ENCODE measurements at regions not wholly inside any gene's neighbourhood (a gene's known extent, or its start where the extent isn't known, plus 50 kb on each side); places are given as distances from the start of the nearest gene placed in this dataset.

DNA sequence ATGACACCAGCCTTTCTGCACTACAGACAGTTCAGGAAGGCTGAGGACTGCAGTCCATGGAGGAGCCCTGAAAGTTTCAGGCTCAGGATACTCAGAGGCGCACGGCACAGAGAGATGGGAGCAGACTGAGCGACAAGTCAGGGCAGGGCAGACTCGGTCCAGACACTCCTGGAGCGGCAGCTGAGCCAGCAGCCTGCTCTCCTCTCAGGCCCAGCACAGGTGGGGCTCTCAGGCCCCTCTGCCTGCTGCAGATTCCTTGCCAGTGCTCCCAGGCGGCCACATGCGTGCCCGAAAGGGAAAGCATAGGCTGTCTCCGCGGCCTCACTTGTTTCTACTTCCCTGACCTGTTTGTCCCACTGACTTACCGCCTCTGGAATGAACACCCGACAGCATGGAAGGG, 228.3 kb downstream of the IRX2 start:
- no peak for DNase-seq (ENCODE audit: low read depth, low spot score)
- CTCF ChIA-PET, result no interaction called here
- H3K9me1 ChIP-seq (replicated peaks; ENCODE audit: control insufficient read depth, extremely low read depth, insufficient read depth, low read length), result no peaks in the 10 kb centered on the region
- no peaks in the 10 kb centered on the region for H3K27me3 ChIP-seq (ENCODE audit: control insufficient read depth in 2 of 2, insufficient read depth in 2 of 2, low read length in 2 of 2)
- no peaks in the 10 kb centered on the region for H3K4me1 ChIP-seq (ENCODE audit: control insufficient read depth, extremely low read depth, insufficient read depth, low read length)
- peaks cover 12% of the 10 kb centered on the region for H3K9me3 ChIP-seq (replicated peaks; ENCODE audit: control insufficient read depth, insufficient read depth, low read length)
- H3K4me3 ChIP-seq (replicated peaks in 1 of 3; ENCODE audit: insufficient read depth in 1 of 3, low read depth in 1 of 3, low read length in 3 of 3), result no peak overlapping the region
- no TSS peak for BruUV-seq (replicated peaks)
- H3K27ac ChIP-seq (ENCODE audit: insufficient read depth, low read depth, low read length), result no peak overlapping the region
- FAIRE-seq, result no peak
- dilution Hi-C loops (cut with MboI; ENCODE audit: extremely low pct_ligation_motif_present, low sequenced_read_pairs), result no loop called here
- no peaks in the 10 kb centered on the region for H3K36me3 ChIP-seq (ENCODE audit: control insufficient read depth in 2 of 2, extremely low read depth in 1 of 2, insufficient read depth in 2 of 2, low read length in 2 of 2)
- H2AFZ ChIP-seq (ENCODE audit: low read depth, low read length), result no peak overlapping the region
- TF ChIP-seq FOS (IDR thresholded peaks at IDR 0.05; ENCODE audit: borderline replicate concordance, insufficient read depth, low read length) (no peak), MYC (IDR thresholded peaks at IDR 0.05; ENCODE audit: low read depth, low read length) (no peak), EZH2 (IDR thresholded peaks at IDR 0.05; ENCODE audit: borderline replicate concordance, low read depth, low read length, severe bottlenecking) (no peak), GATA2 (IDR thresholded peaks at IDR 0.05; ENCODE audit: insufficient read depth, insufficient read length, low read depth, low read length) (no peak), MAX (IDR thresholded peaks at IDR 0.05; ENCODE audit: insufficient read depth, insufficient read length) (no peak), CTCF (IDR thresholded peaks at IDR 0.05; ENCODE audit: extremely low read depth in 1 of 2, insufficient read depth in 1 of 2, low read depth in 1 of 2, low read length in 2 of 2) (no peak), POLR2AphosphoS5 (IDR thresholded peaks at IDR 0.05; ENCODE audit: insufficient read depth, low read depth, low read length) (no peak), JUN (IDR thresholded peaks at IDR 0.05; ENCODE audit: borderline replicate concordance, insufficient read depth, insufficient read length, low read depth) (no peak), POLR2A (IDR thresholded peaks at IDR 0.05; ENCODE audit: low read depth, low read length) (no peak)
- H3K9ac ChIP-seq (replicated peaks; ENCODE audit: extremely low read depth, insufficient read depth, low read length), result no peak overlapping the region
- no peak overlapping the region for H3K4me2 ChIP-seq (ENCODE audit: insufficient read depth, low read length)
- H3K79me2 ChIP-seq (ENCODE audit: control insufficient read depth, insufficient read depth, low read length), result no peaks in the 10 kb centered on the region
- POLR2A ChIA-PET, result no interaction called here
- intact Hi-C loops (cut with micrococcal nuclease), result no loop called here
- no peaks in the 10 kb centered on the region for H4K20me1 ChIP-seq (replicated peaks; ENCODE audit: control insufficient read depth, extremely low read depth, insufficient read depth, low read length)

Measured in endothelial cell of umbilical vein (primary cell).